Esophagus squamous epithelium (tissue), 4 donors: ENCODE measurements at regions not wholly inside any gene's neighbourhood (a gene's known extent, or its start where the extent isn't known, plus 50 kb on each side); places are given as distances from the start of the nearest gene placed in this dataset.

Source experiments
- POLR2A ChIP-seq, 4 donors: fragments of 450-650 bp; IDR thresholded peaks; one replicate each; pipeline ENCODE4 v1.6.1; 2017; ENCODE audit warnings: antibody characterized with exemption in 4 of 4, mild to moderate bottlenecking in 4 of 4, moderate library complexity in 3 of 4
- TF ChIP-seq, protein P1 (sequence below), 6 experiments: fragments of 450-650 bp in 4 of 6; fragments of 200-600 bp in 2 of 6; sonication (generic) in 2 of 6; IDR thresholded peaks; one replicate each; pipeline ENCODE4 v1.5.1; 2016 to 2019; ENCODE audit warnings: antibody characterized with exemption in 6 of 6, mild to moderate bottlenecking in 4 of 6, moderate library complexity in 4 of 6

DNA sequence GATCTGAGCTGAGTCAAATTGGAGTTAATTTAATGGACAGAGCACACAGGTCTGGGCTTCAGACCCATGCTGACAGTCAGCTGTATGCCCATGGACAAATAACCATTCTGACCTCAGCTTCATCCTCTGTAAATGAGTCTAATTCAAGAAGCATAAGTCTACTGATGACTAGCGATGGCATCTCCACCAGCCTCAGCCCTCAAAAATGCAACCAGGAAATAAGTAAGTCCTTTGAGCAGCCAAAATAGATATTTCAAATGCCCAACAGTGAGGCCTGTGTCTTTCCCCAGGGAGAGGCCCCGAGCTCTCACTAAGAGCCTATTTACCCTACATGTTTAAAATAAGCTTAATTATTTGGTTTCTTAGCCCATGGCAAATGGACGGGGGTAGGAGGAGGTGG is 114.2 kb upstream of the MTHFD1L start:
- TF ChIP-seq, protein P1, sequence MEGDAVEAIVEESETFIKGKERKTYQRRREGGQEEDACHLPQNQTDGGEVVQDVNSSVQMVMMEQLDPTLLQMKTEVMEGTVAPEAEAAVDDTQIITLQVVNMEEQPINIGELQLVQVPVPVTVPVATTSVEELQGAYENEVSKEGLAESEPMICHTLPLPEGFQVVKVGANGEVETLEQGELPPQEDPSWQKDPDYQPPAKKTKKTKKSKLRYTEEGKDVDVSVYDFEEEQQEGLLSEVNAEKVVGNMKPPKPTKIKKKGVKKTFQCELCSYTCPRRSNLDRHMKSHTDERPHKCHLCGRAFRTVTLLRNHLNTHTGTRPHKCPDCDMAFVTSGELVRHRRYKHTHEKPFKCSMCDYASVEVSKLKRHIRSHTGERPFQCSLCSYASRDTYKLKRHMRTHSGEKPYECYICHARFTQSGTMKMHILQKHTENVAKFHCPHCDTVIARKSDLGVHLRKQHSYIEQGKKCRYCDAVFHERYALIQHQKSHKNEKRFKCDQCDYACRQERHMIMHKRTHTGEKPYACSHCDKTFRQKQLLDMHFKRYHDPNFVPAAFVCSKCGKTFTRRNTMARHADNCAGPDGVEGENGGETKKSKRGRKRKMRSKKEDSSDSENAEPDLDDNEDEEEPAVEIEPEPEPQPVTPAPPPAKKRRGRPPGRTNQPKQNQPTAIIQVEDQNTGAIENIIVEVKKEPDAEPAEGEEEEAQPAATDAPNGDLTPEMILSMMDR (IDR thresholded peaks at IDR 0.05), result no peak
- TF ChIP-seq POLR2A (IDR thresholded peaks at IDR 0.05), result no peak
